ENCODE measurements at regions not wholly inside any gene's neighbourhood (a gene's known extent, or its start where the extent isn't known, plus 50 kb on each side); places are given as distances from the start of the nearest gene placed in this dataset.
A peak's percentile ranks its signal among the peaks of the same experiment; 100 is the strongest.

DNA sequence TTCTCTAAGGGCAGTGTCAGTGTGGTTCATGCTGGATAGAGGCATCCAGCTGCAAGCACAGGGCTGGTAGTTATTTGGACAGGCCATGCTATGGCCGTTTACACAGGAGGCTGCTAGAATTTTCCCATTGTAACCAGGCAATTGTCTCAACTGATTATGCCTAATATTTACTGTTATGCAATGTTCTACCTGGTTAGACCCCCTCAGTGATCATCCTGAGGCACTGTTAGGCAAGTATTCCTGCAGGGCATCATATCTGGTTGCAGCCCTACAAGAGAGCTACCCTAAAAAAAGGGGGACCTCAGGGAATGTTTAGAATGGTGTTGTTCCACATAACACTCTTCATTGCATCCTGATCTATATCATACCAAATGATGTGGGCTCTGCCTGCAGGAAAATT is 1124.6 kb downstream of the JRKL start:
- intact Hi-C loops (cut with micrococcal nuclease) = no loop called here
- H3K36me3 ChIP-seq (ENCODE audit: low read depth, low read length) = no peaks in the 10 kb centered on the region
- no peaks in the 10 kb centered on the region for H3K9me3 ChIP-seq (ENCODE audit: low read length)
- no peak overlapping the region for H3K4me2 ChIP-seq (ENCODE audit: low read length)
- BruUV-seq (replicated peaks) = no TSS peak
- no peaks in the 10 kb centered on the region for H3K79me2 ChIP-seq (ENCODE audit: low read length)
- H3K9ac ChIP-seq (ENCODE audit: low read length) = no peak overlapping the region
- H3K4me3 ChIP-seq (ENCODE audit: low read length) = no peak overlapping the region
- no peaks in the 10 kb centered on the region for H3K27me3 ChIP-seq (ENCODE audit: low read length)
- no peak for DNase-seq
- H3F3A ChIP-seq (ENCODE audit: low read length, unreplicated experiment) = no peaks in the 10 kb centered on the region
- TF ChIP-seq EZH2phosphoT487 (IDR thresholded peaks at IDR 0.05; ENCODE audit: borderline replicate concordance, low read length) (no peak), CTCF (conservative IDR thresholded peaks at IDR 0.05; ENCODE audit: low read depth, low read length) (no peak), EZH2 (IDR thresholded peaks at IDR 0.05; ENCODE audit: low read length, unreplicated experiment) (no peak)
- no peak overlapping the region for H3K27ac ChIP-seq (ENCODE audit: low read length)
- no peaks in the 10 kb centered on the region for H3K4me1 ChIP-seq (ENCODE audit: insufficient read depth, low read length)
- ChIA-PET POLR2A (ENCODE audit: unreplicated experiment) (no interaction called here), CTCF (no interaction called here)
- H4K20me1 ChIP-seq (ENCODE audit: low read length) = no peaks in the 10 kb centered on the region
- ATAC-seq = no peak
- no peak overlapping the region for H2AFZ ChIP-seq (ENCODE audit: low read length)
- H3K9me2 ChIP-seq (replicated peaks; ENCODE audit: low read length) = no peaks in the 10 kb centered on the region

GRCh38 chr11:97516688-97517087 is 1126.9 kb downstream of the JRKL start:
- ATAC-seq = no peak
- ChIA-PET POLR2A (ENCODE audit: unreplicated experiment) (no interaction called here), CTCF (no interaction called here)
- intact Hi-C loops (cut with micrococcal nuclease) = no loop called here
- Histone ChIP-seq H3K27me3 (ENCODE audit: low read length) (no peaks in the 10 kb centered on the region), H3K27ac (ENCODE audit: low read length) (no peak overlapping the region), H3K9ac (ENCODE audit: low read length) (no peak overlapping the region), H3K9me3 (ENCODE audit: low read length) (peaks cover 5% of the 10 kb centered on the region), H3K4me3 (ENCODE audit: low read length) (no peak overlapping the region), H3F3A (ENCODE audit: low read length, unreplicated experiment) (no peaks in the 10 kb centered on the region), H3K9me2 (replicated peaks; ENCODE audit: low read length) (no peaks in the 10 kb centered on the region), H3K4me2 (ENCODE audit: low read length) (no peak overlapping the region), H3K36me3 (ENCODE audit: low read depth, low read length) (no peaks in the 10 kb centered on the region), H3K4me1 (ENCODE audit: insufficient read depth, low read length) (no peaks in the 10 kb centered on the region), H3K79me2 (ENCODE audit: low read length) (no peaks in the 10 kb centered on the region), H4K20me1 (ENCODE audit: low read length) (no peaks in the 10 kb centered on the region), H2AFZ (ENCODE audit: low read length) (no peak overlapping the region)
- no peak for TF ChIP-seq EZH2 (IDR thresholded peaks at IDR 0.05; ENCODE audit: low read length, unreplicated experiment)
- peak; percentile 34; the same call in 1 of the 2 replicates for TF ChIP-seq CTCF (conservative IDR thresholded peaks at IDR 0.05; ENCODE audit: low read depth, low read length)
- TF ChIP-seq EZH2phosphoT487 (IDR thresholded peaks at IDR 0.05; ENCODE audit: borderline replicate concordance, low read length) = no peak
- no TSS peak for BruUV-seq (replicated peaks)
- no peak for DNase-seq

GRCh38 chr11:97525273-97525672 is 1135.5 kb downstream of the JRKL start:
- no peaks in the 10 kb centered on the region for H3F3A ChIP-seq (ENCODE audit: low read length, unreplicated experiment)
- BruUV-seq (replicated peaks) = no TSS peak
- H3K79me2 ChIP-seq (ENCODE audit: low read length) = no peaks in the 10 kb centered on the region
- no peak overlapping the region for H2AFZ ChIP-seq (ENCODE audit: low read length)
- no peak for TF ChIP-seq EZH2 (IDR thresholded peaks at IDR 0.05; ENCODE audit: low read length, unreplicated experiment)
- no peak for TF ChIP-seq EZH2phosphoT487 (IDR thresholded peaks at IDR 0.05; ENCODE audit: borderline replicate concordance, low read length)
- TF ChIP-seq CTCF (conservative IDR thresholded peaks at IDR 0.05; ENCODE audit: low read depth, low read length) = no peak
- H3K27ac ChIP-seq (ENCODE audit: low read length) = no peak overlapping the region
- no peak overlapping the region for H3K4me3 ChIP-seq (ENCODE audit: low read length)
- H4K20me1 ChIP-seq (ENCODE audit: low read length) = no peaks in the 10 kb centered on the region
- H3K36me3 ChIP-seq (ENCODE audit: low read depth, low read length) = no peaks in the 10 kb centered on the region
- no peaks in the 10 kb centered on the region for H3K27me3 ChIP-seq (ENCODE audit: low read length)
- H3K4me2 ChIP-seq (ENCODE audit: low read length) = no peak overlapping the region
- H3K9me3 ChIP-seq (ENCODE audit: low read length) = peaks cover 5% of the 10 kb centered on the region
- H3K4me1 ChIP-seq (ENCODE audit: insufficient read depth, low read length) = no peaks in the 10 kb centered on the region
- no peaks in the 10 kb centered on the region for H3K9me2 ChIP-seq (replicated peaks; ENCODE audit: low read length)
- H3K9ac ChIP-seq (ENCODE audit: low read length) = no peak overlapping the region
- POLR2A ChIA-PET (ENCODE audit: unreplicated experiment) = no interaction called here
- intact Hi-C loops (cut with micrococcal nuclease) = no loop called here
- CTCF ChIA-PET = no interaction called here
- DNase-seq (no peak), ATAC-seq (no peak)
